ENCODE measurements at regions not wholly inside any gene's neighbourhood (a gene's known extent, or its start where the extent isn't known, plus 50 kb on each side); places are given as distances from the start of the nearest gene placed in this dataset.

- BruUV-seq (replicated peaks) = no TSS peak
- POLR2A ChIA-PET (ENCODE audit: unreplicated experiment) = no interaction called here
Observed at GRCh38 chr13:59472134-59472533, 691.6 kb downstream of the DIAPH3 start.

GRCh38 chr13:59474696-59475095 lies 689.0 kb downstream of the DIAPH3 start:
- ChIA-PET POLR2A (ENCODE audit: unreplicated experiment) (no interaction called here), CTCF (no interaction called here)
- no peak overlapping the region for H3K4me3 ChIP-seq
- TF ChIP-seq EZH2 (IDR thresholded peaks at IDR 0.05; ENCODE audit: low read depth) (no peak), CTCF (conservative IDR thresholded peaks at IDR 0.05) (no peak)
- no TSS peak for BruUV-seq (replicated peaks)
- H4K20me1 ChIP-seq (ENCODE audit: insufficient read depth) = no peaks in the 10 kb centered on the region; the same call in 1 of the 2 replicates
- H3K4me1 ChIP-seq (replicated peaks; ENCODE audit: insufficient read depth) = no peaks in the 10 kb centered on the region
- intact Hi-C loops (cut with micrococcal nuclease; ENCODE audit: unreplicated experiment) = no loop called here
- no peak overlapping the region for H2AFZ ChIP-seq
- DNase-seq = no peak
- H3K27ac ChIP-seq = no peak overlapping the region
- H3F3A ChIP-seq (ENCODE audit: insufficient read depth, low read depth) = no peaks in the 10 kb centered on the region
- H3K27me3 ChIP-seq (ENCODE audit: insufficient read depth, low read depth) = no peaks in the 10 kb centered on the region
- no peak overlapping the region for H3K4me2 ChIP-seq
- no peaks in the 10 kb centered on the region for H3K9me3 ChIP-seq (ENCODE audit: insufficient read depth, low read depth)
- H3K79me2 ChIP-seq (ENCODE audit: low read depth) = no peaks in the 10 kb centered on the region
- H3K9me2 ChIP-seq (ENCODE audit: insufficient read depth) = no peaks in the 10 kb centered on the region
- no peaks in the 10 kb centered on the region for H3K36me3 ChIP-seq (ENCODE audit: low read depth)

More at GRCh38 chr13:59472134-59472533, 691.6 kb downstream of the DIAPH3 start:
- Histone ChIP-seq H3K79me2 (ENCODE audit: low read depth) (no peaks in the 10 kb centered on the region), H2AFZ (no peak overlapping the region), H3K27me3 (ENCODE audit: insufficient read depth, low read depth) (no peaks in the 10 kb centered on the region), H3K9me3 (ENCODE audit: insufficient read depth, low read depth) (no peaks in the 10 kb centered on the region), H3K4me1 (replicated peaks; ENCODE audit: insufficient read depth) (no peaks in the 10 kb centered on the region), H4K20me1 (ENCODE audit: insufficient read depth) (no peaks in the 10 kb centered on the region; the same call in 1 of the 2 replicates), H3K27ac (no peak overlapping the region), H3K4me3 (no peak overlapping the region), H3K36me3 (ENCODE audit: low read depth) (no peaks in the 10 kb centered on the region), H3K9me2 (ENCODE audit: insufficient read depth) (no peaks in the 10 kb centered on the region), H3F3A (ENCODE audit: insufficient read depth, low read depth) (no peaks in the 10 kb centered on the region), H3K4me2 (no peak overlapping the region)
- intact Hi-C loops (cut with micrococcal nuclease; ENCODE audit: unreplicated experiment) = no loop called here
- no peak for DNase-seq
- TF ChIP-seq CTCF (conservative IDR thresholded peaks at IDR 0.05) = no peak
- TF ChIP-seq EZH2 (IDR thresholded peaks at IDR 0.05; ENCODE audit: low read depth) = no peak
- CTCF ChIA-PET = no interaction called here

- Histone ChIP-seq H3F3A (ENCODE audit: insufficient read depth, low read depth) (no peaks in the 10 kb centered on the region), H3K27ac (no peak overlapping the region), H3K36me3 (ENCODE audit: low read depth) (no peaks in the 10 kb centered on the region), H4K20me1 (ENCODE audit: insufficient read depth) (no peaks in the 10 kb centered on the region), H3K4me3 (no peak overlapping the region), H3K4me1 (replicated peaks; ENCODE audit: insufficient read depth) (no peaks in the 10 kb centered on the region), H3K9me2 (ENCODE audit: insufficient read depth) (no peaks in the 10 kb centered on the region), H3K9me3 (ENCODE audit: insufficient read depth, low read depth) (no peaks in the 10 kb centered on the region), H2AFZ (no peak overlapping the region), H3K79me2 (ENCODE audit: low read depth) (no peaks in the 10 kb centered on the region), H3K27me3 (ENCODE audit: insufficient read depth, low read depth) (no peaks in the 10 kb centered on the region), H3K4me2 (no peak overlapping the region)
- DNase-seq = no peak
- POLR2A ChIA-PET (ENCODE audit: unreplicated experiment) = interaction anchor here (0.6 kb wide), 1 partner anchor 972 kb away, joined by 3 read pairs; no protein-coding TSS in a partner anchor
- intact Hi-C loops (cut with micrococcal nuclease; ENCODE audit: unreplicated experiment) = no loop called here
- BruUV-seq (replicated peaks) = no TSS peak
- TF ChIP-seq CTCF (conservative IDR thresholded peaks at IDR 0.05) (no peak), EZH2 (IDR thresholded peaks at IDR 0.05; ENCODE audit: low read depth) (no peak)
- CTCF ChIA-PET = no interaction called here
Observed at GRCh38 chr13:59475911-59476310, 687.8 kb downstream of the DIAPH3 start.
